Omental fat pad (tissue), 3 donors: ENCODE measurements at regions not wholly inside any gene's neighbourhood (a gene's known extent, or its start where the extent isn't known, plus 50 kb on each side); places are given as distances from the start of the nearest gene placed in this dataset.
"Not testable (repeated sequence)": the region's sequence is repeated elsewhere in the genome, so short reads cannot be mapped to it uniquely, and the experiment has no call there.

Source experiments
- ATAC-seq: fragments of 150-250 bp; one replicate; pipeline ENCODE4 v1.9.1; 2016; ENCODE audit warnings: mild to moderate bottlenecking, moderate library complexity; ENCODE audit not compliant: low FRiP score
- DNase-seq: peaks from one replicate; pipeline ENCODE4 v3.0.0-alpha.2; 2019; ENCODE audit warnings: low spot score
- CTCF ChIP-seq, 3 donors: fragments of 450-650 bp; IDR thresholded peaks; one replicate each; pipeline ENCODE4 v1.5.1; 2016 to 2017; ENCODE audit warnings: antibody characterized with exemption in 3 of 3, mild to moderate bottlenecking in 3 of 3, moderate library complexity in 2 of 3

GRCh38 chr2:173720306-173720705 lies 244.9 kb downstream of the SP3 start:
- ATAC-seq (no peak), DNase-seq (no peak)
- no peak for TF ChIP-seq CTCF (IDR thresholded peaks at IDR 0.05)

GRCh38 chr2:173734797-173735196 lies 230.4 kb downstream of the SP3 start:
- DNase-seq, result no peak
- no peak for TF ChIP-seq CTCF (IDR thresholded peaks at IDR 0.05)
- no peak for ATAC-seq

GRCh38 chr2:173737954-173738575 lies 227.1 kb downstream of the SP3 start:
- not testable (repeated sequence) for ATAC-seq, DNase-seq

GRCh38 chr2:173739006-173739405 lies 226.2 kb downstream of the SP3 start:
- ATAC-seq, result no peak
- TF ChIP-seq CTCF (IDR thresholded peaks at IDR 0.05), result no peak
- DNase-seq, result no peak

GRCh38 chr2:173740639-173741038 lies 224.5 kb downstream of the SP3 start:
- ATAC-seq, result no peak
- no peak for DNase-seq
- no peak for TF ChIP-seq CTCF (IDR thresholded peaks at IDR 0.05)

- TF ChIP-seq CTCF (IDR thresholded peaks at IDR 0.05), result no peak
- DNase-seq, result no peak
Measured at GRCh38 chr2:173741759-173742158, 223.4 kb downstream of the SP3 start.

GRCh38 chr2:173747035-173747434 lies 218.1 kb downstream of the SP3 start:
- ATAC-seq, result no peak
- no peak for TF ChIP-seq CTCF (IDR thresholded peaks at IDR 0.05)

More at GRCh38 chr2:173741759-173742158, 223.4 kb downstream of the SP3 start:
- ATAC-seq, result no peak

More at GRCh38 chr2:173747035-173747434, 218.1 kb downstream of the SP3 start:
- no peak for DNase-seq
